Body of pancreas (tissue), 4 donors: ENCODE measurements at regions not wholly inside any gene's neighbourhood (a gene's known extent, or its start where the extent isn't known, plus 50 kb on each side); places are given as distances from the start of the nearest gene placed in this dataset.
"Not testable (repeated sequence)": the region's sequence is repeated elsewhere in the genome, so short reads cannot be mapped to it uniquely, and the experiment has no call there.

Source experiments
- ATAC-seq: fragments of 150-250 bp; one replicate; pipeline ENCODE4 v1.9.1; 2016
- DNase-seq, 4 donors: peaks; one replicate each; pipeline ENCODE4 v3.0.0-alpha.2; 2019
- H3K27ac ChIP-seq, 4 donors: fragments of 200-600 bp; sonication (generic); 1 replicate in 3 of 4; 2 replicates in 1 of 4; pipeline versions ENCODE4 v1.5.1 to v1.6.1; 2016 to 2019; ENCODE audit warnings: mild to moderate bottlenecking in 1 of 4, mixed read lengths in 1 of 4, moderate library complexity in 1 of 4
- H3K27me3 ChIP-seq, 2 donors: fragments of 200-600 bp; sonication (generic); one replicate each; pipeline ENCODE4 v1.6.0; 2016; ENCODE audit warnings: mild to moderate bottlenecking in 1 of 2
- H3K36me3 ChIP-seq, 2 donors: fragments of 200-600 bp; sonication (generic); replicated peaks in 1 of 2; 2 replicates each; pipeline ENCODE4 v1.5.1; 2016; ENCODE audit warnings: low read depth in 2 of 2; ENCODE audit not compliant: insufficient read depth in 1 of 2
- H3K4me1 ChIP-seq: fragments of 200-600 bp; sonication (generic); one replicate; pipeline ENCODE4 v1.6.0; 2016
- H3K4me3 ChIP-seq, 2 donors: fragments of 200-600 bp; sonication (generic); 1 replicate in 1 of 2; 2 replicates in 1 of 2; pipeline ENCODE4 v1.5.1; 2016 to 2019
- H3K9me3 ChIP-seq, 3 donors: fragments of 200-600 bp; sonication (generic); 1 replicate in 2 of 3; 2 replicates in 1 of 3; pipeline ENCODE4 v1.5.1; 2016
- POLR2A ChIP-seq, 3 donors: fragments of 450-650 bp; IDR thresholded peaks; one replicate each; pipeline ENCODE4 v1.6.1; 2016; ENCODE audit warnings: antibody characterized with exemption in 3 of 3, mild to moderate bottlenecking in 2 of 3
- WGBS, 2 donors: methylation state at CpG; one replicate each; pipeline ENCODE4 v1.1.5; 2017; 5-methylcytosine and 5-hydroxymethylcytosine counted together
- intact Hi-C: fragments of 100-400 bp; cut with DNase I; formaldehyde crosslinking; loops from one replicate; pipeline ENCODE4 v1.15.1; 2023
- TF ChIP-seq, protein P1 (sequence below), 7 experiments: fragments of 450-650 bp in 4 of 7; fragments of 200-600 bp in 3 of 7; sonication (generic) in 3 of 7; IDR thresholded peaks; one replicate each; pipeline ENCODE4 v1.5.1; 2016 to 2019; ENCODE audit warnings: antibody characterized with exemption in 7 of 7

DNA sequence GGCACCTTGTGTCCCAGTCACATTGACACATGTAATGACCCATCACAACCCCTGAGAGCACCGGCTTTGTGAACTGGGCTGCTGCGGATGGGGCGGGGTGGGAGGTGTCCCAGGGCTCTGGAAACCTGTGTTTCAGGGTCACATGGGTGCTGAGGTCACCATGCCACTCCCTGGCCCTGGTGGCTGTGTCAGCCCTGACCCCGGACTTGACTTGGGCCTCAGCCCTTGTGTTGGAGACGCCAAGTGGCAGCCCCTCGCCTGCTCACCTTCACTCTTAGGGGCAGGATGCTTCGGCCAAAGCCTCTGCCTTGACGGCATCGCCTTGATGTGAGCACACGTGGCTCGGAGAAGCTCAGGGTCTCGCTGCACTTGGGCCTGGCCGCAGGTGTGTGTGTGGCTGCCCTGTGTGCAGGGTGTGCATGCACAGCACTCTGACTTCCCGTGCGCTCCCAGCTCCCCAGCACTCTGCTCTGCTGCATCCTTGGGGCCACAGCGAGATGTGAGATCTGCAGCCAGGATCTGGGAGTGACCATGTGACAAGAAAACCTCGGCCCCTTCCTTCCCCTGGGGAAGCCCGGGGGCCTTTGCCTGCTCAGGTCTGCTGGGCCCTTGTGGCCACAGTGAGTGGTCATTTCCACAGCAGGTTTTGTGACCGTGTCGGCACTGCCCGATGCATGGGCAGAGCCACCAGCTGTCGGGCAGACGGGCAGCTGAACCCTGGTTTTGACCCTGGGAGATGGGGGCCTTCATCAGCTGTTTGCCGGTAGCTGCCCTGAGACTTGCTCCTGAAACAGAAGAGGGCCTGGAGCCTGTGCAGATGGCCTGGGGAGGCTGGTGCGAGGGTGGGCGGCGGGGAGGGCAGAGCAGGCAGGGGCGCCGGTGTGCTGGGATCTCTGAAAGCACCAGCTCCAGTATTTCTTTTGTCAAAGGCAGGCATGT is 167.4 kb downstream of the KIF26A start:
- WGBS, 2 donors: 70 to 71% methylated on average over 16 to 28 of the region's 29 CpGs
- intact Hi-C loops: no loop called here
- H3K9me3 ChIP-seq: no peaks in the 10 kb centered on the region
- H3K27me3 ChIP-seq: no peaks in the 10 kb centered on the region
- H3K36me3 ChIP-seq: no peaks in the 10 kb centered on the region
- DNase-seq: no peak
- TF ChIP-seq, protein P1, sequence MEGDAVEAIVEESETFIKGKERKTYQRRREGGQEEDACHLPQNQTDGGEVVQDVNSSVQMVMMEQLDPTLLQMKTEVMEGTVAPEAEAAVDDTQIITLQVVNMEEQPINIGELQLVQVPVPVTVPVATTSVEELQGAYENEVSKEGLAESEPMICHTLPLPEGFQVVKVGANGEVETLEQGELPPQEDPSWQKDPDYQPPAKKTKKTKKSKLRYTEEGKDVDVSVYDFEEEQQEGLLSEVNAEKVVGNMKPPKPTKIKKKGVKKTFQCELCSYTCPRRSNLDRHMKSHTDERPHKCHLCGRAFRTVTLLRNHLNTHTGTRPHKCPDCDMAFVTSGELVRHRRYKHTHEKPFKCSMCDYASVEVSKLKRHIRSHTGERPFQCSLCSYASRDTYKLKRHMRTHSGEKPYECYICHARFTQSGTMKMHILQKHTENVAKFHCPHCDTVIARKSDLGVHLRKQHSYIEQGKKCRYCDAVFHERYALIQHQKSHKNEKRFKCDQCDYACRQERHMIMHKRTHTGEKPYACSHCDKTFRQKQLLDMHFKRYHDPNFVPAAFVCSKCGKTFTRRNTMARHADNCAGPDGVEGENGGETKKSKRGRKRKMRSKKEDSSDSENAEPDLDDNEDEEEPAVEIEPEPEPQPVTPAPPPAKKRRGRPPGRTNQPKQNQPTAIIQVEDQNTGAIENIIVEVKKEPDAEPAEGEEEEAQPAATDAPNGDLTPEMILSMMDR (IDR thresholded peaks at IDR 0.05): no peak
- no peak for TF ChIP-seq POLR2A (IDR thresholded peaks at IDR 0.05)
- H3K4me1 ChIP-seq: no peaks in the 10 kb centered on the region
- no peak overlapping the region for H3K27ac ChIP-seq
- no peak overlapping the region for H3K4me3 ChIP-seq
- ATAC-seq: no peak

DNA sequence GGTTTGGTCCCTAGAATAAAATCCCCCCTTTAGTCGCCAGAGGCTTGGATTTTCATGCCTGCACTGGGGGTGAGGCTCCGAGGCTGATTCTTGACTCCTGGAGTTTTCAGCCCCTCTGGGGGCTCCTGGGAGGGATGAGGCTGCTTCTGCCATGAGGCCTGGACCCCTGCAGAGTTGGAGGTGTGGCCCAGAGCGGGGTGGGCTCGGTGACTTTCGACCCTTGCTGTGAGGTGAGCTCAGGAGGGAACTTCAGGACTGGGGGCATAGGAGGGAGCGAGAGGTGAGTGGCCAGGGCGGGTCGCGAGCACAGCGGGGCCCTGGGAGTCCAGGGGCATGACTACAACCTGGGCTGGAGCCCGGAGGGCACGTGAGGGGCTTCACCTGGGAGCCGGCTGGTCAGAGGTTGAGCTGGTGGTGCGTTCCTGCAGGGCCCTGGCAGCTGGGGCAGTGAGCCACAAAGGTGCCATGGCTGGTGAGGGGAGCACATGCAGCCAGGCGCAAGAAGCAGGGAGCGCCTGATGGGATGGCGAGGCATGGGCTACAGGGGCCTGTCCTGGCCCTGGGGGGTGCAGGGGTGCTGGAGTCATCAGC is 168.2 kb downstream of the KIF26A start:
- H3K9me3 ChIP-seq: no peaks in the 10 kb centered on the region
- intact Hi-C loops: no loop called here
- DNase-seq (no peak), ATAC-seq (no peak)
- no peak overlapping the region for H3K27ac ChIP-seq
- no peak overlapping the region for H3K4me3 ChIP-seq
- H3K27me3 ChIP-seq: no peaks in the 10 kb centered on the region
- TF ChIP-seq POLR2A (IDR thresholded peaks at IDR 0.05): no peak
- TF ChIP-seq, protein P1 (IDR thresholded peaks at IDR 0.05): no peak
- WGBS, 2 donors: 64 to 71% methylated on average over 10 to 17 of the region's 17 CpGs
- no peaks in the 10 kb centered on the region for H3K36me3 ChIP-seq
- no peaks in the 10 kb centered on the region for H3K4me1 ChIP-seq

DNA sequence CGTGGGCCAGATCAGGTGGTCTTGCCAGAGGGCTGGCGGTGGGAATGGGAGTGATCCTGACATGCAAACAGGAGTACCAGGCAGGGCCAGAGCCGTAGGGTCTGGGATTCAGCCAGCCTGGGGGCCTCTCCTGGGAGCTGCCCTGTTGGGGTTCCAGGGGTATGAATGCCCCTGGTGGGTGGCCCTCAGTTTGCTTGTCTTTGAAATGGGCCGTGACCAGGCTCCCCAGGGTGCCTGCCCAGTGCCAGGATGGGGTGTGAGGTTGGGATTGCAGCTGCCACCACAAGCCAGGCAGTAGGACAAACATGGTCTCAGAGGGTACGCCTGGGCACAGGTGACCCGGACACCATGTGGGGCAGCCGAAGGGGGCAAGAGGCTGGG is 168.8 kb downstream of the KIF26A start:
- TF ChIP-seq, protein P1 (IDR thresholded peaks at IDR 0.05): no peak
- TF ChIP-seq POLR2A (IDR thresholded peaks at IDR 0.05): no peak
- intact Hi-C loops: no loop called here
- no peaks in the 10 kb centered on the region for H3K4me1 ChIP-seq
- no peaks in the 10 kb centered on the region for H3K36me3 ChIP-seq
- no peaks in the 10 kb centered on the region for H3K9me3 ChIP-seq
- H3K27me3 ChIP-seq: no peaks in the 10 kb centered on the region
- no peak overlapping the region for H3K27ac ChIP-seq
- DNase-seq: no peak
- ATAC-seq: no peak
- H3K4me3 ChIP-seq: no peak overlapping the region
- WGBS, 2 donors: 78% methylated on average over 7 of the region's 7 CpGs; no CpG with 5 or more reads in 1 of the 2 donors

DNA sequence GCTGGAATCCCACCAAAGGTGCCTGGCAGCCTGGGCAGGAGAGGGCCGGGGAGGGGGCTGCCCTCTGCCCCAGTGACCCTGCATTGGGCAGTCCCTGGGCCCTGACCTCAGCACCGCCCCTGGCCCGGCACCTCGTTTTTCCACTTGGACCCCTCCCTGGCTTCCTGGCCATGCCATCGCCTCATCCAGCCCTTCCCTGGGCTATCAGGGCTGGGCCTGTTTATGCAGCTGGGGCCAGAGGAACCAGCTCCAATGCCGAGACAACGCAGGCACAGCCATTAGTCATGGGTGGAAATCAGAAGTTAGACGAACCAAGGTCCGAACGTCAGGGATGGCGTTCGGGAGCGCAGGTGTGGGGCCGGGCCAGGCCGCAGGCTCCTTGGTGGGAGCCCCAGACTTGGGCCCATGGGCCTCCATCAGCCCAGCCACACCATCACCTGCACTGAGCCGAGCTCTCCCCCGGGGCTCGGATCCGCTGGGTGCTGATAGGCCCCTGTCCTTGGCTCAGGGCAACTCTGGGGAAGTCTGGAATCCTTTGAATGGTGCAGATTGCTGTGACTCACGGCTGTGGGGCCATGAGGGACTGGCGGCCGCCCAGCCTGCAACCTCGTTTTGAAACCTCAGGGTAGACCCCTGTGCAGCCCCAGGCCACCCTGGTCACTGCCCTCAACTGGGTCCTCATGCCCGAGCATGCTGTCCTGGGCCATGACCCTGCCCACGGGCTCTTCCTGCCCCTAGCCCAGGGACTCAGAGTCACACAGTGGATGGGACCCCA is 169.4 kb downstream of the KIF26A start:
- H3K27ac ChIP-seq: no peak overlapping the region
- 80 to 96% methylated on average over 12 to 23 of the region's 25 CpGs for WGBS, 2 donors
- no peak overlapping the region for H3K4me3 ChIP-seq
- H3K9me3 ChIP-seq: no peaks in the 10 kb centered on the region
- H3K36me3 ChIP-seq: no peaks in the 10 kb centered on the region
- no peak for DNase-seq
- no peaks in the 10 kb centered on the region for H3K27me3 ChIP-seq
- intact Hi-C loops: no loop called here
- no peaks in the 10 kb centered on the region for H3K4me1 ChIP-seq
- TF ChIP-seq, protein P1 (IDR thresholded peaks at IDR 0.05): no peak
- no peak for ATAC-seq

DNA sequence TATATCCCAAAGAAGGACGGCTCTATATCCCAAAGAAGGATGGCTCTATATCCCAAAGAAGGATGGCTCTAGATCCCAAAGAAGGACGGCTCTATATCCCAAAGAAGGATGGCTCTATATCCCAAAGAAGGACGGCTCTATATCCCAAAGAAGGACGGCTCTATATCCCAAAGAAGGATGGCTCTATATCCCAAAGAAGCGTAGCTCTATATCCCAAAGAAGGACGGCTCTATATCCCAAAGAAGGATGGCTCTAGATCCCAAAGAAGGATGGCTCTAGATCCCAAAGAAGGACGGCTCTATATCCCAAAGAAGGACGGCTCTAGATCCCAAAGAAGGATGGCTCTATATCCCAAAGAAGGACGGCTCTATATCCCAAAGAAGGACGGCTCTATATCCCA is 170.1 kb downstream of the KIF26A start:
- H3K36me3 ChIP-seq, H3K27me3 ChIP-seq, intact Hi-C loops, ATAC-seq, H3K4me3 ChIP-seq, H3K27ac ChIP-seq, H3K9me3 ChIP-seq, DNase-seq, H3K4me1 ChIP-seq: not testable (repeated sequence)
- 56 to 69% methylated on average over 10 of the region's 10 CpGs for WGBS, 2 donors
